GM12878 (cell line): ENCODE measurements at regions not wholly inside any gene's neighbourhood (a gene's known extent, or its start where the extent isn't known, plus 50 kb on each side); places are given as distances from the start of the nearest gene placed in this dataset.

Source experiments
- ATAC-seq: fragments of 200-7000 bp; cut with Tn5 transposase; 3 replicates; pipeline ENCODE4 v1.9.1; 2020; ENCODE audit warnings: mild to moderate bottlenecking, moderate library complexity
- BruUV-seq: library from RNA; stranded (reverse); fragments of 400-500 nt; replicated peaks from 2 replicates; lab custom pipeline; 2021; lab: Mats Ljungman, UMichigan
- CTCF ChIA-PET: fragments of 300-600 bp; sonication (Branson Sonifier 250); formaldehyde crosslinking; extraction: SDS; loops from one replicate; lab custom pipeline; 2021; ENCODE audit warnings: inconsistent platforms; lab: Yijun Ruan, JAX
- POLR2A ChIA-PET: fragments of 350-600 bp; formaldehyde crosslinking; extraction: SDS; loops from one replicate; lab custom pipeline; 2021; ENCODE audit warnings: inconsistent platforms; lab: Charles Lee
- RAD21 ChIA-PET: fragments of 300-600 bp; sonication (Branson Sonifier 250); formaldehyde crosslinking; loops from one replicate; lab custom pipeline; 2023; ENCODE audit warnings: antibody characterized with exemption; ENCODE audit not compliant: unreplicated experiment; lab: Charles Lee
- SMC1A ChIA-PET: fragments of 300-600 bp; sonication (Branson Sonifier 250); formaldehyde crosslinking; loops from one replicate; lab custom pipeline; 2023; ENCODE audit not compliant: unreplicated experiment, uncharacterized antibody; lab: Charles Lee
- DNase-seq: peaks from one replicate; pipeline ENCODE4 v3.0.0-alpha.2; 2011; ENCODE audit warnings: low read depth, low spot score
- FAIRE-seq: peaks from 3 replicates; lab custom pipeline; 2011; peaks lifted over from hg19 to GRCh38; lab: Jason Lieb, UNC
- H2AFZ ChIP-seq: 2 replicates; pipeline ENCODE4 v1.6.0; 2011; ENCODE audit warnings: low read depth, low read length, control low read depth; ENCODE audit not compliant: control insufficient read depth
- H3K27ac ChIP-seq: 2 replicates; pipeline ENCODE4 v1.5.1; 2011; ENCODE audit warnings: control low read depth; ENCODE audit not compliant: control insufficient read depth, insufficient read depth
- H3K27me3 ChIP-seq, 2 experiments: replicated peaks in 1 of 2; 2 replicates each; pipeline versions ENCODE4 v1.6.0 to v1.6.1; 2011; ENCODE audit warnings: low read length in 1 of 2; ENCODE audit not compliant: control insufficient read depth in 2 of 2, insufficient read depth in 2 of 2
- H3K36me3 ChIP-seq, 2 experiments: 2 replicates each; pipeline ENCODE4 v1.5.1; 2011; ENCODE audit warnings: low read length in 1 of 2; ENCODE audit not compliant: control insufficient read depth in 2 of 2, insufficient read depth in 2 of 2
- H3K4me1 ChIP-seq: 2 replicates; pipeline ENCODE4 v1.6.1; 2011; ENCODE audit warnings: mild to moderate bottlenecking, low read length, moderate library complexity, mixed read lengths; ENCODE audit not compliant: control insufficient read depth, insufficient read depth
- H3K4me2 ChIP-seq: 2 replicates; pipeline ENCODE4 v1.6.0; 2011; ENCODE audit warnings: control low read depth; ENCODE audit not compliant: control insufficient read depth, insufficient read depth
- H3K4me3 ChIP-seq: fragments of 200-600 bp; sonication (generic); 2 replicates; pipeline ENCODE4 v1.5.1; 2016
- H3K79me2 ChIP-seq: 2 replicates; pipeline ENCODE4 v1.6.0; 2011; ENCODE audit warnings: low read length; ENCODE audit not compliant: control insufficient read depth, insufficient read depth
- H3K9ac ChIP-seq: 2 replicates; pipeline ENCODE4 v1.8.0; 2011; ENCODE audit warnings: low read length, control low read depth, mixed read lengths; ENCODE audit not compliant: control insufficient read depth, insufficient read depth
- H3K9me3 ChIP-seq: replicated peaks from 3 replicates; pipeline ENCODE4 v1.5.1; 2011; ENCODE audit warnings: mild to moderate bottlenecking, low read length; ENCODE audit not compliant: control insufficient read depth, insufficient read depth
- H4K20me1 ChIP-seq: 2 replicates; pipeline ENCODE4 v1.6.0; 2011; ENCODE audit not compliant: control insufficient read depth, insufficient read depth
- ATF7 ChIP-seq: fragments of 450-650 bp; IDR thresholded peaks from 2 replicates; pipeline ENCODE4 v1.6.1; 2016; ENCODE audit warnings: low read depth, mild to moderate bottlenecking
- BHLHE40 ChIP-seq, 2 experiments: fragments of 450-650 bp in 1 of 2; IDR thresholded peaks; 2 replicates each; pipeline ENCODE4 v1.6.1; 2011 to 2017; ENCODE audit warnings: low read depth in 2 of 2, borderline replicate concordance in 1 of 2, improper control_type of control experiment in 1 of 2, low read length in 1 of 2, mild to moderate bottlenecking in 1 of 2
- DPF2 ChIP-seq: fragments of 450-650 bp; IDR thresholded peaks from 2 replicates; pipeline ENCODE4 v1.6.1; 2017; ENCODE audit warnings: mild to moderate bottlenecking
- EP300 ChIP-seq, 2 experiments: fragments of 150-350 bp in 1 of 2; IDR thresholded peaks; 2 replicates each; pipeline ENCODE4 v1.6.1; 2011 to 2012; ENCODE audit warnings: low read depth in 2 of 2, low read length in 2 of 2, borderline replicate concordance in 1 of 2, improper control_type of control experiment in 1 of 2, inconsistent platforms in 1 of 2; ENCODE audit not compliant: control insufficient read depth in 1 of 2
- EZH2 ChIP-seq: IDR thresholded peaks from 2 replicates; pipeline ENCODE4 v1.6.1; 2012; ENCODE audit warnings: low read depth, mild to moderate bottlenecking, control low read depth, inconsistent platforms, low read length, borderline replicate concordance; ENCODE audit not compliant: control insufficient read depth
- GABPA ChIP-seq: IDR thresholded peaks from 2 replicates; pipeline ENCODE4 v1.6.1; 2014; ENCODE audit warnings: antibody characterized with exemption, low read depth, mild to moderate bottlenecking, inconsistent platforms
- GATAD2B ChIP-seq: fragments of 450-650 bp; conservative IDR thresholded peaks from 2 replicates; pipeline ENCODE4 v1.6.1; 2017; ENCODE audit warnings: low read depth, mild to moderate bottlenecking, moderate library complexity
- IKZF1 ChIP-seq: fragments of 450-650 bp; conservative IDR thresholded peaks from 2 replicates; pipeline ENCODE4 v1.6.1; 2017; ENCODE audit warnings: antibody characterized with exemption, mild to moderate bottlenecking
- IKZF2 ChIP-seq, 2 experiments: fragments of 450-650 bp; IDR thresholded peaks; 2 replicates each; pipeline ENCODE4 v1.6.1; 2017; ENCODE audit warnings: mild to moderate bottlenecking in 2 of 2, moderate library complexity in 2 of 2
- IRF4 ChIP-seq: IDR thresholded peaks from 2 replicates; pipeline ENCODE4 v1.6.1; 2011; ENCODE audit warnings: low read depth, low read length
- JUND ChIP-seq: IDR thresholded peaks from 2 replicates; pipeline ENCODE4 v1.6.1; 2012; ENCODE audit warnings: low read depth, mild to moderate bottlenecking, low read length, improper control_type of control experiment, moderate library complexity
- LARP7 ChIP-seq: fragments of 450-650 bp; IDR thresholded peaks from 2 replicates; pipeline ENCODE4 v1.6.1; 2017; ENCODE audit warnings: mild to moderate bottlenecking
- MEF2B ChIP-seq: fragments of 450-650 bp; IDR thresholded peaks from 2 replicates; pipeline ENCODE4 v1.6.1; 2018; ENCODE audit warnings: mild to moderate bottlenecking, moderate library complexity; ENCODE audit not compliant: partially characterized antibody, poor library complexity, severe bottlenecking
- MTA2 ChIP-seq: fragments of 450-650 bp; IDR thresholded peaks from 2 replicates; pipeline ENCODE4 v1.6.1; 2016; ENCODE audit warnings: low read depth, mild to moderate bottlenecking, moderate library complexity
- MXI1 ChIP-seq: fragments of 150-350 bp; IDR thresholded peaks from 2 replicates; pipeline ENCODE4 v1.6.1; 2011; ENCODE audit warnings: low read depth, mild to moderate bottlenecking, inconsistent platforms, low read length, improper control_type of control experiment
- NR2C2 ChIP-seq: IDR thresholded peaks from 2 replicates; pipeline ENCODE4 v1.6.1; 2011; ENCODE audit warnings: borderline replicate concordance, low read depth; ENCODE audit not compliant: control insufficient read depth, insufficient read length
- NR2F1 ChIP-seq: fragments of 450-650 bp; conservative IDR thresholded peaks from 2 replicates; pipeline ENCODE4 v1.6.1; 2017; ENCODE audit warnings: mild to moderate bottlenecking
- STAT1 ChIP-seq: fragments of 450-650 bp; conservative IDR thresholded peaks from 2 replicates; pipeline ENCODE4 v1.6.1; 2014; ENCODE audit warnings: antibody characterized with exemption, mild to moderate bottlenecking
- WRNIP1 ChIP-seq: IDR thresholded peaks from 2 replicates; pipeline ENCODE4 v1.6.1; 2011; ENCODE audit warnings: low read depth, low read length, improper control_type of control experiment, borderline replicate concordance
- ZBTB33 ChIP-seq: fragments of 450-650 bp; IDR thresholded peaks from 2 replicates; pipeline ENCODE4 v1.6.1; 2017; ENCODE audit warnings: mild to moderate bottlenecking
- WGBS: methylation state at CpG from one replicate; pipeline ENCODE4 v1.1.6; 2016; ENCODE audit warnings: low lambda C conversion rate; ENCODE audit not compliant: insufficient replicate concordance, insufficient coverage; ENCODE audit errors: missing lambda C conversion rate; 5-methylcytosine and 5-hydroxymethylcytosine counted together
- in situ Hi-C: fragments of 300-500 bp; cut with MboI; formaldehyde crosslinking; loops from 9 replicates; pipeline ENCODE4 v1.14.3; 2018; ENCODE audit warnings: mixed read lengths
- intact Hi-C: fragments of 100-400 bp; cut with micrococcal nuclease; formaldehyde crosslinking; loops from one replicate; pipeline ENCODE4 v1.14.2; 2022; ENCODE audit not compliant: unreplicated experiment

- H3K4me3 ChIP-seq: no peak overlapping the region
- H3K9me3 ChIP-seq: no peaks in the 10 kb centered on the region
- ChIA-PET CTCF (no interaction called here), RAD21 (no interaction called here), POLR2A (no interaction called here), SMC1A (interaction anchor here (0.5 to 1.6 kb wide), 2 partner anchors 19 to 371 kb away, joined by 3 to 5 read pairs; no protein-coding TSS in a partner anchor)
- WGBS: 53% methylated on average over 5 of the region's 5 CpGs
- no peaks in the 10 kb centered on the region for H3K4me1 ChIP-seq
- H3K36me3 ChIP-seq: no peaks in the 10 kb centered on the region
- no peak overlapping the region for H2AFZ ChIP-seq
- intact Hi-C loops (no loop called here), in situ Hi-C loops (no loop called here)
- BruUV-seq: no TSS peak
- no peaks in the 10 kb centered on the region for H4K20me1 ChIP-seq
- no peaks in the 10 kb centered on the region for H3K27me3 ChIP-seq
- FAIRE-seq (no peak), ATAC-seq (peak; percentile 66), DNase-seq (no peak)
- H3K9ac ChIP-seq: no peak overlapping the region
- no peak overlapping the region for H3K27ac ChIP-seq
- H3K4me2 ChIP-seq: no peak overlapping the region
- no peaks in the 10 kb centered on the region for H3K79me2 ChIP-seq
- TF ChIP-seq GATAD2B: peak; percentile 61; the same call in 1 of the 2 replicates
- no peak for TF ChIP-seq ZBTB33
- peak; percentile 67 to 75; a peak in 2 of 4 replicates for TF ChIP-seq IKZF2 (IDR thresholded peaks at IDR 0.05)
- no peak for TF ChIP-seq JUND
- TF ChIP-seq ATF7: no peak
- peak in 1 of 2 experiments; percentile 32; a peak in 1 of 4 replicates for TF ChIP-seq EP300 (IDR thresholded peaks at IDR 0.05; ENCODE audit: borderline replicate concordance in 1 of 2, control insufficient read depth in 1 of 2, low read depth in 2 of 2, low read length in 2 of 2)
- no peak for TF ChIP-seq WRNIP1
- TF ChIP-seq NR2C2: no peak
- TF ChIP-seq NR2F1: 0 out of 2 replicates have a peak, but pooled peaks have one; percentile 22
- no peak for TF ChIP-seq EZH2
- TF ChIP-seq DPF2: 0 out of 2 replicates have a peak, but pooled peaks have one; percentile 50
- TF ChIP-seq LARP7: no peak
- peak in 1 of 2 experiments; percentile 50; a peak in 1 of 4 replicates for TF ChIP-seq BHLHE40 (IDR thresholded peaks at IDR 0.05; ENCODE audit: borderline replicate concordance in 1 of 2, low read depth in 2 of 2, low read length in 1 of 2)
- TF ChIP-seq IKZF1: peak; percentile 81
- TF ChIP-seq IRF4: no peak
- no peak for TF ChIP-seq GABPA
- TF ChIP-seq MXI1: no peak
- TF ChIP-seq STAT1: no peak
- TF ChIP-seq MEF2B: peak; percentile 35
- TF ChIP-seq MTA2: peak; percentile 89
Measured at GRCh38 chr14:83162361-83162929, 1628.8 kb upstream of the SEL1L start.
